Lung (tissue), 11 donors: ENCODE measurements at regions not wholly inside any gene's neighbourhood (a gene's known extent, or its start where the extent isn't known, plus 50 kb on each side); places are given as distances from the start of the nearest gene placed in this dataset.

Source experiments
- ATAC-seq: fragments of 200-7000 bp; cut with Tn5 transposase; one replicate; pipeline ENCODE4 v1.9.1; 2020; ENCODE audit warnings: moderate number of reproducible peaks; ENCODE audit not compliant: insufficient read depth, low FRiP score
- DNase-seq, 3 donors: peaks; one replicate each; pipeline ENCODE4 v3.0.0-alpha.2; 2013 to 2017
- H3K27ac ChIP-seq, 2 donors: one replicate each; pipeline ENCODE4 v1.5.1; 2013; ENCODE audit warnings: mild to moderate bottlenecking in 2 of 2, moderate library complexity in 2 of 2, control low read depth in 1 of 2, inconsistent platforms in 1 of 2, low read depth in 1 of 2, low read length in 1 of 2
- H3K27me3 ChIP-seq, 3 donors: one replicate each; pipeline ENCODE4 v1.5.1; 2013; ENCODE audit warnings: low read length in 2 of 3; ENCODE audit not compliant: control insufficient read depth in 3 of 3, insufficient read depth in 3 of 3
- H3K36me3 ChIP-seq, 4 donors: one replicate each; pipeline ENCODE4 v1.5.1; 2013; ENCODE audit warnings: low read length in 4 of 4, mild to moderate bottlenecking in 1 of 4, moderate library complexity in 1 of 4; ENCODE audit not compliant: control insufficient read depth in 4 of 4, insufficient read depth in 4 of 4
- H3K4me1 ChIP-seq, 5 donors: one replicate each; pipeline ENCODE4 v1.5.1; 2013; ENCODE audit warnings: low read length in 5 of 5, mild to moderate bottlenecking in 2 of 5, moderate library complexity in 1 of 5; ENCODE audit not compliant: control insufficient read depth in 5 of 5, insufficient read depth in 5 of 5
- H3K4me3 ChIP-seq: one replicate; pipeline ENCODE4 v1.5.1; 2013; ENCODE audit warnings: mild to moderate bottlenecking, control low read depth, moderate library complexity
- H3K9ac ChIP-seq, 2 donors: one replicate each; pipeline ENCODE4 v1.5.1; 2013; ENCODE audit warnings: low read length in 2 of 2, control low read depth in 1 of 2; ENCODE audit not compliant: insufficient read depth in 1 of 2
- H3K9me3 ChIP-seq, 4 donors: one replicate each; pipeline ENCODE4 v1.5.1; 2013; ENCODE audit warnings: low read length in 3 of 4, mild to moderate bottlenecking in 1 of 4, moderate library complexity in 1 of 4; ENCODE audit not compliant: control insufficient read depth in 4 of 4, insufficient read depth in 3 of 4
- CTCF ChIP-seq: IDR thresholded peaks from 2 replicates; pipeline ENCODE4 v1.5.1; 2012; ENCODE audit warnings: mild to moderate bottlenecking; ENCODE audit errors: control extremely low read depth, extremely low read depth
- WGBS, 2 donors: extraction: QIAGEN DNeasy Blood & Tissue Kit; methylation state at CpG; one replicate each; pipeline ENCODE4 v1.1.7; 2013; 5-methylcytosine and 5-hydroxymethylcytosine counted together
- donor health status: control.
- donor health status: control.
- donor health status: Bipolar disorder and iron deficiency.
- donor health status: healthy.
- donor health status: DM: yes; HTN: yes; CAD: no.

DNA sequence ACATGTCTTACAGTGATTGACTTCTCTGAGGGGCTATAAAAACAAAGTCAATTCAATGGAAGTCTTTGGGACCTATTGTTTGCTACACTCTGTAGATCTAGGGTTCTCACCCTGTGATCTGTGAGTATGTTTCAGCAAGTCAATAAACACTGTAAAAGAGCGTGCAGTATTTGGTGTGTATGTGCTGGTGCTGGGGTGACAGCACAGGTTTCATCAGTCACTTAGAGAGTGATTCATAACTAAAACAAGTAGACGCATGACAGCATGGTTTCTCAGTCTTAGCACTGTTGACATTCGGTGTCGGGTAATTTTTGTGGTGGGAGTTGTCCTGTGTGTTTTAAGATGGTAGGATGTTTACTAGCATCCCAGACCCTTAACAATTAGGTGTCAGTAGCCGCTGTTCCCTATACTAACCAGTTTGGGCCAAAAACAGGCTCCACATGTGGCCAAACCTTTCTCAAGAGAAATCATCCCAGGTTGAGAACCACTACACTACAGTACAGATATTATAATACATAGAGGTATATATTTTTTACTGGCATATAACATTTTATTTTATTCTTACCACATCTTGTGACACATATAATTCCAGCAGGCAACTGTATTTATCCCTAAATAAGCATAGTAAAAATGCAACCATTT, 411.8 kb downstream of the ARL4A start:
- 82 to 91% methylated on average over 5 of the region's 5 CpGs for WGBS, 2 donors
- Histone ChIP-seq H3K9ac (no peak overlapping the region), H3K27ac (no peak overlapping the region), H3K27me3 (no peaks in the 10 kb centered on the region), H3K4me1 (no peaks in the 10 kb centered on the region), H3K9me3 (no peaks in the 10 kb centered on the region), H3K36me3 (no peaks in the 10 kb centered on the region), H3K4me3 (no peak overlapping the region)
- DNase-seq: no peak
- TF ChIP-seq CTCF: no peak
- no peak for ATAC-seq

GRCh38 chr7:13104128-13104527, 416.7 kb downstream of the ARL4A start:
- ATAC-seq: no peak

DNA sequence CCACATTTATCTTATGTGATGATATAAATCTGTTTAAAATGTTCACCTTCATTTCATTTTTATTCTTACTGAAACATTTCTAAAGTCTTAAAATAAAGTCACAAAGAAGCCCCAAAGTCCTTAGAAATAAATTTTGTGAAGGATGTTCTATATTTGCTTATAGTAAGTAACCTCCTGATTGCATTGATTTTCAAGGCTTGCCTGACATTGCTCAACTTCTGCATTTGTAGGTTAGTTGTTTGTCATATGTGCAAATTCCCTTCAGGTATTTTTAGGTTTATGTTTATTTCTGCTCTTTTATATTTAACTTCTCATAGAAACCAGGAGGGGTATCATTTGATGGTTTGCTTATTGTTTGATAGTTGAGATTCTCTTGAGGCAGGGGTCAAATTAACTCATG, 417.8 kb downstream of the ARL4A start:
- ATAC-seq: no peak

More at GRCh38 chr7:13104128-13104527, 416.7 kb downstream of the ARL4A start:
- H3K27me3 ChIP-seq: no peaks in the 10 kb centered on the region
- TF ChIP-seq CTCF: no peak
- H3K9me3 ChIP-seq: peaks cover 0 to under 1% (median 0%) of the 10 kb centered on the region in 4 donors
- H3K27ac ChIP-seq: no peak overlapping the region
- no peak for DNase-seq
- no peak overlapping the region for H3K9ac ChIP-seq
- no peak overlapping the region for H3K4me3 ChIP-seq
- H3K4me1 ChIP-seq: no peaks in the 10 kb centered on the region
- WGBS, 2 donors: 21 to 56% methylated on average over 1 of the region's 1 CpG
- no peaks in the 10 kb centered on the region for H3K36me3 ChIP-seq

More for the DNA sequence above, 417.8 kb downstream of the ARL4A start:
- no peak for TF ChIP-seq CTCF
- Histone ChIP-seq H3K4me3 (no peak overlapping the region), H3K9me3 (peaks cover 0 to 8% (median 0%) of the 10 kb centered on the region in 4 donors), H3K27me3 (no peaks in the 10 kb centered on the region), H3K9ac (no peak overlapping the region), H3K4me1 (no peaks in the 10 kb centered on the region), H3K36me3 (no peaks in the 10 kb centered on the region), H3K27ac (no peak overlapping the region)
- no peak for DNase-seq
